ENCODE measurements at regions not wholly inside any gene's neighbourhood (a gene's known extent, or its start where the extent isn't known, plus 50 kb on each side); places are given as distances from the start of the nearest gene placed in this dataset.

- DNase-seq (ENCODE audit: low spot score), result peak; percentile 64
These were observed 52.3 kb upstream of the SIPA1L2 start for GRCh38 chr1:232682248-232682647.

GRCh38 chr1:232684371-232685105, 54.6 kb upstream of the SIPA1L2 start:
- no peak for DNase-seq (ENCODE audit: low spot score)

- no peak for DNase-seq (ENCODE audit: low spot score)
These were observed 56.4 kb upstream of the SIPA1L2 start for GRCh38 chr1:232686346-232686745.

- no peak for DNase-seq (ENCODE audit: low spot score)
These were observed 57.4 kb upstream of the SIPA1L2 start for GRCh38 chr1:232687304-232687703.

- DNase-seq (ENCODE audit: low spot score), result no peak
These were observed 57.8 kb upstream of the SIPA1L2 start for GRCh38 chr1:232687728-232688127.

GRCh38 chr1:232688398-232688797, 58.5 kb upstream of the SIPA1L2 start:
- DNase-seq (ENCODE audit: low spot score), result no peak

- no peak for DNase-seq (ENCODE audit: low spot score)
These were observed 59.8 kb upstream of the SIPA1L2 start for GRCh38 chr1:232689711-232690110.

- DNase-seq (ENCODE audit: low spot score), result no peak
These were observed 60.5 kb upstream of the SIPA1L2 start for GRCh38 chr1:232690285-232690935.

GRCh38 chr1:232694475-232694874, 64.5 kb upstream of the SIPA1L2 start:
- DNase-seq (ENCODE audit: low spot score), result no peak

- no peak for DNase-seq (ENCODE audit: low spot score)
These were observed 65.9 kb upstream of the SIPA1L2 start for GRCh38 chr1:232695621-232696385.

- DNase-seq (ENCODE audit: low spot score), result no peak
These were observed 66.5 kb upstream of the SIPA1L2 start for GRCh38 chr1:232696466-232696865.

- DNase-seq (ENCODE audit: low spot score), result no peak
These were observed 67.4 kb upstream of the SIPA1L2 start for GRCh38 chr1:232697187-232697822.

GRCh38 chr1:232699814-232700213, 69.9 kb upstream of the SIPA1L2 start:
- DNase-seq (ENCODE audit: low spot score), result no peak

- no peak for DNase-seq (ENCODE audit: low spot score)
These were observed 73.0 kb upstream of the SIPA1L2 start for GRCh38 chr1:232702911-232703310.

- no peak for DNase-seq (ENCODE audit: low spot score)
These were observed 74.3 kb upstream of the SIPA1L2 start for GRCh38 chr1:232704256-232704655.

- DNase-seq (ENCODE audit: low spot score), result peak; percentile 71
These were observed 75.1 kb upstream of the SIPA1L2 start for GRCh38 chr1:232704694-232705680.

GRCh38 chr1:232705815-232706575, 76.1 kb upstream of the SIPA1L2 start:
- no peak for DNase-seq (ENCODE audit: low spot score)

GRCh38 chr1:232707142-232707541, 77.2 kb upstream of the SIPA1L2 start:
- peak; percentile 51 for DNase-seq (ENCODE audit: low spot score)

GRCh38 chr1:232709386-232709785, 79.5 kb upstream of the SIPA1L2 start:
- DNase-seq (ENCODE audit: low spot score), result no peak

- DNase-seq (ENCODE audit: low spot score), result no peak
These were observed 82.1 kb upstream of the SIPA1L2 start for GRCh38 chr1:232711996-232712395.

Measured in HT-29 (cell line).